Adrenal gland (tissue), 9 donors: ENCODE measurements at regions not wholly inside any gene's neighbourhood (a gene's known extent, or its start where the extent isn't known, plus 50 kb on each side); places are given as distances from the start of the nearest gene placed in this dataset.

Experiments
- DNase-seq, 7 donors: peaks; one replicate each; pipeline ENCODE4 v3.0.0-alpha.2; 2019 to 2020
- H3K27ac ChIP-seq, 5 donors: fragments of 200-600 bp; sonication (generic) in 4 of 5; 1 replicate in 3 of 5; 2 replicates in 2 of 5; pipeline versions ENCODE4 v1.5.1 to v1.8.0; 2016 to 2020; ENCODE audit warnings: mild to moderate bottlenecking in 1 of 5
- H3K27me3 ChIP-seq: fragments of 200-600 bp; 2 replicates; pipeline ENCODE4 v1.8.0; 2021
- H3K36me3 ChIP-seq, 2 donors: fragments of 200-600 bp; replicated peaks in 1 of 2; 1 replicate in 1 of 2; 2 replicates in 1 of 2; pipeline versions ENCODE4 v1.5.1 to v1.8.0; 2018 to 2022
- H3K4me1 ChIP-seq, 2 donors: fragments of 200-600 bp; replicated peaks in 1 of 2; 1 replicate in 1 of 2; 2 replicates in 1 of 2; pipeline versions ENCODE4 v1.5.1 to v1.8.0; 2018 to 2021
- H3K4me3 ChIP-seq, 4 donors: fragments of 200-600 bp; sonication (generic) in 3 of 4; one replicate each; pipeline ENCODE4 v1.5.1; 2016 to 2018
- H3K9me3 ChIP-seq, 3 donors: fragments of 200-600 bp; sonication (generic) in 1 of 3; replicated peaks in 1 of 3; 1 replicate in 2 of 3; 2 replicates in 1 of 3; pipeline versions ENCODE4 v1.5.1 to v1.8.0; 2016 to 2021
- CTCF ChIP-seq, 6 experiments: fragments of 450-650 bp in 4 of 6; fragments of 200-600 bp in 2 of 6; sonication (generic) in 1 of 6; IDR thresholded peaks; 1 replicate in 5 of 6; 2 replicates in 1 of 6; pipeline versions ENCODE4 v1.5.1 to v1.8.0; 2016 to 2021; ENCODE audit warnings: antibody characterized with exemption in 6 of 6, mild to moderate bottlenecking in 2 of 6, moderate library complexity in 1 of 6
- POLR2A ChIP-seq, 2 donors: fragments of 450-650 bp; IDR thresholded peaks; one replicate each; pipeline ENCODE4 v1.6.1; 2017; ENCODE audit warnings: antibody characterized with exemption in 2 of 2, mild to moderate bottlenecking in 2 of 2, moderate library complexity in 1 of 2
- WGBS, 4 donors: extraction: QIAGEN DNeasy Blood & Tissue Kit in 2 of 4; methylation state at CpG; one replicate each; pipeline versions ENCODE4 v1.1.5 to v1.1.7; 2013 to 2017; 5-methylcytosine and 5-hydroxymethylcytosine counted together
- intact Hi-C, 2 donors: fragments of 100-400 bp; cut with DNase I; formaldehyde crosslinking; loops; one replicate each; pipeline versions ENCODE4 v1.14.1 to v1.15.0; 2022 to 2023
- donor health status: healthy with polysubstance abuse.
- donor health status: Bipolar disorder and iron deficiency.
- donor health status: DM: yes; HTN: yes; CAD: no.
- donor health status: DM: no; HTN: no; CAD: no.
- donor health status: DM: no; HTN: no; CAD: no.

DNA sequence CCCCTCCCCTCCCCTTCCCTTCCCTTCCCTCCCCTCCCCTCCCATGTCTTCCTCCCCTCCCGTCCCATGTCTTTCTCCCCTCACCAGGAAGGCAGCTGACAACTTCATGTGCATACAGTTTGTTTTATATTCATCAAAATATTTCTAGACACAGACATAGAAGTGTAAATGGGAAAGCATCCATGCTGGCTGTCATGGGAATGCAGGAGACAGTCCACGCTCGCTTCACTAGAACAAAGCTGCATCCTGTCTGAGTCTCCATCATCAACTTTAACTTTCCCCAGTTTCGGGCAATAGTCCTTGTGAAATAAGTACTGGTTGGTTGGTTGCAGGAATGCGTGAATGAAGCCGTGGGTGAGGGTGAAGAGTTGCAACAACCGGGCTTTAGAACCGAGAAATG lies 226.9 kb downstream of the DCDC2C start:
- intact Hi-C loops: no loop called here
- WGBS, 4 donors: 63 to 83% (median 75%) methylated on average over 7 to 8 of the region's 8 CpGs
- DNase-seq: peak in 1 of 7 donors; percentile 10

DNA sequence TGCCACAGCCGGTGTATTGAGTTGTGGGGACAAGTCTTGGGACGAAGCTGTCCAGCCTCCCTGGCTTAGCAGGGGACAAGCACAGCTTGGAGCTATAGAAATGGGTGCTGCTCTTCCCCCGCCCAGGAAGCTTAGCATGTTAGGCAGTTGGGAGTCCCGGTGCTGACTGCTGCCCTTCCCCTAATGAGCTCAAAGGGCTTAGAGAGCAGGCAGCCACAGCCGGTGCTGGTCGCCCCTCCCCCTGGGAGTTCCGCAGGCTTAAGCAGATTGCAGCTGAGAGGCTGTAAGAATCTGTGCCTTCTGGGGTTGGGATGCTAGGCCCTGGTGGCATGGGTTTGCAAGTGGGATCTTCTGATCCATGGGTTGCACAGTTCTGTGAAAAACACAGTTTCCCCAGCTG lies 237.3 kb downstream of the DCDC2C start:
- Histone ChIP-seq H3K9me3 (no peaks in the 10 kb centered on the region), H3K4me3 (no peak overlapping the region), H3K27me3 (no peaks in the 10 kb centered on the region), H3K36me3 (no peaks in the 10 kb centered on the region), H3K27ac (no peak overlapping the region), H3K4me1 (no peaks in the 10 kb centered on the region)
- intact Hi-C loops: no loop called here
- DNase-seq: no peak
- 53 to 94% (median 62%) methylated on average over 2 to 7 of the region's 7 CpGs for WGBS, 4 donors
- no peak for TF ChIP-seq CTCF (IDR thresholded peaks at IDR 0.05)
- TF ChIP-seq POLR2A (IDR thresholded peaks at IDR 0.05): no peak

More for the DNA sequence above, 226.9 kb downstream of the DCDC2C start:
- H3K27ac ChIP-seq: no peak overlapping the region
- no peaks in the 10 kb centered on the region for H3K4me1 ChIP-seq
- H3K4me3 ChIP-seq: no peak overlapping the region
- TF ChIP-seq POLR2A (IDR thresholded peaks at IDR 0.05): no peak
- TF ChIP-seq CTCF (IDR thresholded peaks at IDR 0.05): no peak
- no peaks in the 10 kb centered on the region for H3K36me3 ChIP-seq
- H3K27me3 ChIP-seq: no peaks in the 10 kb centered on the region
- no peaks in the 10 kb centered on the region for H3K9me3 ChIP-seq

DNA sequence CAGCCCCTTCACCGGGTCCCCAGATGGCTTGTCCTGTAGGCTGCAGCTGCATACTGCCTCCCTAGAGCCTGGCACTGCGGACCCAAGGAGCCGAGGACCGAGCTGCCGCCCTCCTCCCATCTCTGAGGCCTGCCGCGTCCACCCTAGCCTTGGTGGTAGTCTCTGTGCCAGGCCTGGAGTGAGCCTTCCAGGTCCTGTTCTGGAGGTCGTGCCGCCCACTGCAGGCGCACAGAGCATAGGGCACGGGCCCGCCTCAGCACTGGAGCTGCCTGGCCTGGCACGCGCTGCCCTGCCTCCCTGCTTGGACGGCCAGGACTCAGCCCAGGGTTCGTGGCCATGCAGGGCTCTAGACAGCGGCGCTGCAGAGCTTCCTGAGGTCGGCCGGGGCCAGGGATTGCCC lies 239.5 kb downstream of the DCDC2C start:
- Histone ChIP-seq H3K27me3 (no peaks in the 10 kb centered on the region), H3K4me1 (no peaks in the 10 kb centered on the region), H3K4me3 (no peak overlapping the region), H3K36me3 (no peaks in the 10 kb centered on the region), H3K9me3 (no peaks in the 10 kb centered on the region), H3K27ac (no peak overlapping the region)
- intact Hi-C loops: no loop called here
- TF ChIP-seq POLR2A (IDR thresholded peaks at IDR 0.05): no peak
- TF ChIP-seq CTCF (IDR thresholded peaks at IDR 0.05): no peak
- 82 to 97% (median 89%) methylated on average over 6 to 20 of the region's 20 CpGs for WGBS, 4 donors
- DNase-seq: no peak

DNA sequence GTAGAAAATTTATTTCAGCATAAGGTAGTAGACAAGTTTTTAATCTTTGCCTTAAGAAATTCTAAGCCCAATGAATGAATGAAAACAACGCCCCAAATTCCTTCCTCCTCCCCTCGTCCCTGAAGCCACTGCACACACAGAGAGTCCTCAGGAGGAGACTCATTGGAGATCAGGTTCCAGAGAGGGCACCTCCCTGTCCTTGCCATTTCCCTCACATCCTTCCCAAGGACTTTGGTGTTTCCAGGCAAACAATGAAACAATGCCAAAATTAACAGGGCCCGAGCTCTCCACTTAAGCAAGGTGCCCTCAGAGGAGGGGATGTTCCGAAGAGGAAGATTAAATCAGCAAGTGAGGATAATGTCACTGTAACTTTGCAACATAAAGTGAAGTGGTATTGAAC lies 240.7 kb downstream of the DCDC2C start:
- no peaks in the 10 kb centered on the region for H3K9me3 ChIP-seq
- no peaks in the 10 kb centered on the region for H3K36me3 ChIP-seq
- no peak for DNase-seq
- TF ChIP-seq POLR2A (IDR thresholded peaks at IDR 0.05) (no peak), CTCF (IDR thresholded peaks at IDR 0.05) (no peak)
- no peaks in the 10 kb centered on the region for H3K4me1 ChIP-seq
- no peaks in the 10 kb centered on the region for H3K27me3 ChIP-seq
- WGBS, 4 donors: 37 to 48% (median 40%) methylated on average over 4 of the region's 4 CpGs
- no peak overlapping the region for H3K4me3 ChIP-seq
- no peak overlapping the region for H3K27ac ChIP-seq
- intact Hi-C loops: no loop called here
